ENCODE measurements at regions not wholly inside any gene's neighbourhood (a gene's known extent, or its start where the extent isn't known, plus 50 kb on each side); places are given as distances from the start of the nearest gene placed in this dataset.

- DNase-seq: no peak
These were observed 1072.4 kb upstream of the EEF2KMT start for GRCh38 chr16:6170022-6170421.

DNA sequence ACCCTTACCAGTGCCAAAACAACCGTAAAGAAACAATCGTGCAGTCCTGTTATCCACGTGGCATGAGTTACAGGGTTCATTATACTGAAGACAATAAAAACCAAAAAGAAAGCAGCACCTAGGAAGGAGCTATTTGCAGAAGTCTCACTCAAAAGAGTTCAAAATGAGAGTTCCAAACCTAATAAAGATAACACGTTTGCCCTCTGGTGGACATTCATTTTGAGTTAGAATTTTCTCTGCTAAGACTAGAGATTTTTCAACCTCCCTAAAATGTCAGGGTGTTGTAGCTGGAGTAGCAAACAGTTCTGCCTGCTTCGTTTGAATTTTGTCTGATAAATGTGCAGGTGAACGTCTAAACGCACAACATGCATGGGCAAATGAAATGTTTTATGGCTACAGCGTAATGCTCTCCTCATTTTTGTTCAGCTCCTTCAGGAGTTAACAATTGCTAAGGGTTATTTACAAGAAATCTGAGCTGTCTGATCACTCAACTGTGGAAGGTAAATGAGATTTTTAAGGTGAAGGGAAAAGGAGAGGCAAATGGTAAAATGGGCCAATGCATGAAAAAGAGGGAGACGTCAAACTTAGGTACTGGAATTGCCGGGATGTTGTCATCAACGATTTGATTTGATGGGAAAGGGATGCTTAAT is 1067.9 kb upstream of the EEF2KMT start:
- no peak for DNase-seq

GRCh38 chr16:6160871-6161270 is 1063.3 kb upstream of the EEF2KMT start:
- no peak for DNase-seq

GRCh38 chr16:6160303-6160702 is 1062.7 kb upstream of the EEF2KMT start:
- DNase-seq: no peak

GRCh38 chr16:6157806-6158205 is 1060.2 kb upstream of the EEF2KMT start:
- no peak for DNase-seq

DNA sequence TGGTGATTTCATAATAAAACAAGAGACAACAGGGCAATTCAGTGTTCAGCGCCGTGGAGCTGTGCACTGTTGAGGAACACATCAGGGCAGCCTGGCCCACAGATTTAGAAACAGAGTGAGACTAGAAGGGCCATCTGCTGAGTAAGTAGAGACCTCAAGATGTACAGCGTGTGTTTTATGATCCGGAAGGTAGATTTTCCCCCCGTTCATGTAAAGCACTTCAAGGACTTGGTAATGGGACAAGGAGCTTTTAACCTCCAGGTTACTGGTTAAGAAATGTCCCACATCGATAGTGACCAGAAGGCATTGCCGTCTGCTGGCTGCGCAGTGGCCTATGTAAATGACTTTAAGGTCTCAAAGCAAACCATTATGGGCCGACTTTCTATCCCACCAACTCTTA is 1057.7 kb upstream of the EEF2KMT start:
- no peak for DNase-seq

DNA sequence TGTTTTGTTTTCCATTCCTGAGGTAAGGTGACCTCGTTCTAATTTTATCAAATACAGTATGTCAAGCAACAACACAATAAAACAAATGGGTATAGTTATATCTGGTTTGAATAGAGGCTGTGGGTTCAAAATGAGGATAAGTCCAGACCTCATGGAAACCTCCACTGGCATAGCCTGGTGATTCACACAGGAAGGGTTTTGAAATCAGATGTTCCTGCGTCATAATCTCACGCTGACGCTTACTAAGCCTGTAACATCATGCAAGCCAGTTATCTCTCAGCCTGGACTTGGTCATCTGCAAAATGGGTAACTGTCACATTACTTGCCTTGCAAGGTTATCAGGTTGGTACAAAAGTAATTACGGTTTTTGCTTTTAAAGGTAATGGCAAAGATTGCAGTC is 1056.3 kb upstream of the EEF2KMT start:
- no peak for DNase-seq

- DNase-seq: no peak
These were observed 1051.4 kb upstream of the EEF2KMT start for GRCh38 chr16:6149031-6149430.

DNA sequence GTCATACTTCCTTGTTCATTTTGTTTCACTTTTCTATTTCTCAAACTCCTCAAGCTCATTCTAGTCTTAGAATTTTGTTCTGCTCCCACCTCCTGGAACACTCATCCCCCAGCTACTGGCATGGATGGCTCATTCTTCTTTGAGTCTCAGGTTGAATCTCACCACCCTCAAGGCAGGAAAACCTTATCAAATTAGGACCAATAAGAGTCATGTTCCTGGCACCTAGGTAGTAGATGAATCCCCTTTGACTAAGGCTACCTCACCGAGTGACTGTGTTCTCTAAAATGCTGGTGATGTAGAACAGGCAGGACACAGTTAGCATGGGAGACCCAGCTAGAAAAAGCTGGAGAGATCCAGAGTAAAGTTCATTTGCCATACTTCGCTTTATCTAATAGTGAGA is 1050.8 kb upstream of the EEF2KMT start:
- no peak for DNase-seq

DNA sequence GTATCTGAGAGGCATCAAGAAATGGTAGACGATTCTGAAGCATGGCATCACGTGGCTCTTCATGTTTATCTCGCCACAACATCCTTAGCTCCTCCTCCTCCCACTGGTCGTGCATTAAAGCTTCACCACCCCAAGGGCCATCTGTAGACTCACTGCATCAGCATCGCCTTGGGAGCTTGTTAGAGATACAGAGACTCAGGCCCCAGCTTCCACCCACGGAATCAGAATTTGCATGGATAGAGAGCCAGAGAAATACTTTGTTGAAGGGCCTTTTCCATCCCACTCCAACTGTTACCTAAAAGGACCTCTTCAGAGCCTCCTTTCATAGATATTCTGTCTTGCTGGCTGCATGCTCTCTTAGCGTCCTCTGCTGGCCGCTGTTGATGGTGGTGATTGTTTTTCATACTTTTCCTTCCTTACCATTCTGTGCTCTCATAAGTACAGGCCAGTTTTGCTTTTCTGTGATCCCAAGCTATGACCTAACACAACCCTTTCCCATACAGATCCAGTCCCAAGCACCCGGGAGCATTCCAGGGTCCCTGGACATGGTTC is 1049.4 kb upstream of the EEF2KMT start:
- no peak for DNase-seq

DNA sequence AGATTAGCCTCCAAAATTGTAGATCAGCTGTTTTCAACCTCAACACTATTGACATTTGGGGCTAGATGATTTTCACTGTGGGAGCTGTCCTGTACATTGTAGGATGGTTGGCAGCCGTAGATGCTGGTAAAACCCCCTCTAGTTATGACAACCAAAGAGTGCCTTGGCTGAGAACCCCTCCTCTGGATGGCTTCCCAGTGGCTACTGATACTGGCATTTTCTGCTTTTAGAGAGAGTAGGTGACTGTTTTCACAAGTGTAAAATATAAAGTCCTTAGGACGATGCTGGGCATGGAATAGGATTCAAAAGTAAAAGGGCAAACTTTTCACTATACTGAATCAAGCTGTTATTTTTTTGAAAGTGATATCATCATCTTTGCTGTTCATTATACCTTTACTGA is 1048.8 kb upstream of the EEF2KMT start:
- DNase-seq: no peak

DNA sequence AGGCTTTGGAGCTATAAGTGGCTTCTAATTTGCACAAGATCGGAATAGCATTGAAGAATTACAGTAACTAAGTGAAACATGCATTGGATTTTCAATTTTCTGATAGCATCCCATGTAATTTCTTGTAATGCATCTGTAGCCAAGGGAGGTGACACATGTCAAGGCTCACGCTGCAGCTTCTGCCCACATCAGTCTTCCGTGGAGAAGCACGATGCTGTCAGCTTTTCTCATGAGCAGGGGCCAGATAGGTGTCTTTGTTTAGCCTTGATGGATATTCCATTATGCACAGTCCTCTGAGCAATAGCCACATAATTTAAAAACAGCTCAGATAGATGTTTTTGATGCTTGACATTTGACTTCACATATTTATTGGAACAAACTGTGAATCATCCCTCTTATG is 1046.9 kb upstream of the EEF2KMT start:
- no peak for DNase-seq

- DNase-seq: no peak
These were observed 1045.4 kb upstream of the EEF2KMT start for GRCh38 chr16:6143020-6143419.

- DNase-seq: no peak
These were observed 1035.5 kb upstream of the EEF2KMT start for GRCh38 chr16:6133009-6133557.

DNA sequence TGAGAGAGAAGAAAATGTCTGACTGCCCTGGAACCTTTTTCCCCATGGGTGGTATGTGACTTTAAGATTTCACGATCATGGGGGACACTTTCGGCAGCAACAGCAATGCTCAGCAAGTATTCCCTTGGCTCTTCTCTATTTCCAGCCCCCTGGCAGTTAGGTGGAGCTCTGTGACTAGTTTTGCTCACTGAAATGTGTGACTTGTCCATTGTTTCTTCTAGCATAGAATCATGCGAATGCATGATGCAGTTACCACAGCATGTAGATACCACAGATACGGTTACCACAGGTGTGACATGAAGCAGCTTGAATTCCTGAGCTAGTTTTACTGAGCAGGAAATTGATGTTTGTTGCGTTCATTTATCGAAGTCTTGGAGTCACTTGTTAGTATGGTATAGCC is 1034.5 kb upstream of the EEF2KMT start:
- no peak for DNase-seq

DNA sequence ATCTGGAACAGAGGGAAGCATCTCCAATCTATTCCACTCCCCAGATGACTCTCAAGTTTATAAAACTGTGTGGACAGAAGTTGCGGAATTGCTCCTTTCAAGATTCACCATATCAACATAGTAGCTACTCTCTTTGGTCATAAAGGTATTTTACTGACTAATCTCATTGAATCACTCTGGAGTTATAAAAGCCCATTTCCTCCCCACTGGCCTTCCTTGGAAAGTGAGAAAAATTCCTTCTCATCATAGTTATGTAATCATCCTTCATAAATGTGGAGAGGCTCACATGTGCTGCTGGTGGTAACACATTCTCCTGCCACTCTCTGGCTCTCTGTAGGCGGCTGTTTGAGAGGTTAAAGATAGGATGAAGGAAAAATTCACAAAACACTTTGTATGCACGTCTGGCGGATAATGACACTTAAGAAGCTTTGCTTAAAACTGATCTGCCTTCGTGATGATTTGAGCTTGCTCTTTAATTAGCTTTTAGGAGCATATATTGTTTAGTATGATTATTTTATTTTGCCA is 1034.0 kb upstream of the EEF2KMT start:
- no peak for DNase-seq

- DNase-seq: no peak
These were observed 1028.1 kb upstream of the EEF2KMT start for GRCh38 chr16:6125483-6126259.

- no peak for DNase-seq
These were observed 1026.5 kb upstream of the EEF2KMT start for GRCh38 chr16:6124136-6124535.

DNA sequence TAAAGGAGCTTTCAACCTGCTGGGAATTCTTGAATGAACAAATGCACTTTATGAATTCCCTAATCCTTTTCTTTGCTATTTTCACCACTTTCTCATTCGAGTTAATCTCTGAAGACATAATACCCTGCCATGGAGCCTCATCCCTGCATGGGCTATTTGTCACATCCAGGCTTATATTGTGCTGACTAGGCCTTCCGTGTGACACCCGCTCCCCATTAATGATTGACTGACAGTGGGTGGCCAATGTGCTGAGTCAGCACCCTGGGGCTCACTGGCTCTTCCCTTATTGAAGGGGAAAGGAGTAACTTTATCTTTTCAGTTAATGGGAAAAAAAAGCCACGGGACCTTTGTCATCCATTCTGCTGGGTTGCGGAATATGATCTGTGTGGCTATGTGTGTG is 1024.8 kb upstream of the EEF2KMT start:
- no peak for DNase-seq

DNA sequence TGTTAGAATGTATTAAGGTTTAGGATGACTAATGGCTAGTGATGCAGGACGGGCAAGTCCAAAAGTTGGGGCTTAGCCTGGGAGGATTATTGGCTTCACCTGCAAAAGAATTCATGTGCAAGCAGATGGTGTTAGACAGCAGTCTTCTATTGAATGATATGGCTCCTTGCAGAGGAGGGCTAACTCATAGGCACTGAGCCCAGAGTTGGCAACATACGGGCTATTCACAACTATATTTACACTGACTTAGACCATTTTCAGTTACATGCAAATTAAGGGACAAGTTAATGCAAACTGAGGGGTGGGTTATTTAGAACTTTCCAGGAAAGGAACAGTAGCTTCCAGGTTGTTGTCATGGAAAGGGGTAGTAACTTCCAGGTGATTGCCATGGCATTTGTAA is 1017.1 kb upstream of the EEF2KMT start:
- no peak for DNase-seq

- no peak for DNase-seq
These were observed 1016.2 kb upstream of the EEF2KMT start for GRCh38 chr16:6113749-6114148.

DNA sequence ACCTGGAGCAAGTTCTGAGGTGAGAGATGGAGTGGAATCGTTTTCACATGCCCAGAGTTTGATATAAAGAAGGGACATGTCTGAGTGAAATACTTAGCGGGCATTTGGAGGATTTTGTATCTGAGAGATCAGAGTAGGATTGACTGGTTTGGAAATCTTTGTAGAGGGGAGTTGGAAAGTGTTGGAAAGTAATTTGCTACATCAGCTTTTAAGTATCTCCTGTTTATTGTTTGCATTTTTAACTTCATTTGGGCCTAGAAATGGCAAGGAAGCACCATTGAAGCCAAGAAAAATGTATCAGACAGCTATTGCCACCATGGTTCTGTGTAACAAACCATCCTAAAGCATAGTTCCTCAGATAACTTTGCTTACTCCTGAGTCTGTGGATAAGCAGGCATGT is 1015.1 kb upstream of the EEF2KMT start:
- no peak for DNase-seq

- DNase-seq: no peak
These were observed 1013.8 kb upstream of the EEF2KMT start for GRCh38 chr16:6111390-6111789.

DNA sequence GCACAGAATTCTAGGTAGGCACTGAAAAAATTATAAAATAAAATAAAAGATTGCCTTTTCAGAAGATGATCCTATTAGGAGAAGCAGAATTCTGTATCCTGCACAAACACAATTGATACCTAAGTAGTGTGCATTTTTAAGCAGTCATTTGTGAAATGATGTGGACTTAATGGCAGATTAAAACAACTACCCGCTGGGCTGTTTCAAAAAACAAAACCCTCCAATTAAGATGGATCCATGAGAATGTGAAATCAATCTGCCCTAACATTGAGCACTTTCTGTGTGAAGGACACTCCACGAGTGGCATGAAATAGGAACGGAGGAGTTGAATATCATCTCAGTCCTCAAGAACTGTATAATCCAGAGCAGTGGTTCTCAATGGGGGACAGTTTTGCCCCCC is 1012.8 kb upstream of the EEF2KMT start:
- DNase-seq: no peak
